Hematopoietic multipotent progenitor cell (in vitro differentiated cells): ENCODE measurements at regions not wholly inside any gene's neighbourhood (a gene's known extent, or its start where the extent isn't known, plus 50 kb on each side); places are given as distances from the start of the nearest gene placed in this dataset.

ENCODE experiments used
- DNase-seq, 3 donors: peaks; one replicate each; pipeline ENCODE4 v3.0.0-alpha.2; 2011 to 2015; ENCODE audit warnings: low read depth in 2 of 3, low spot score in 2 of 3

GRCh38 chr9:103397868-103398600 lies 402.9 kb downstream of the CYLC2 start:
- DNase-seq = peak in 2 of 3 donors; percentile 18 to 45

- DNase-seq = no peak
These were observed 404.4 kb downstream of the CYLC2 start for GRCh38 chr9:103399535-103399934.

GRCh38 chr9:103407260-103407659 lies 412.1 kb downstream of the CYLC2 start:
- no peak for DNase-seq

- no peak for DNase-seq
These were observed 414.9 kb downstream of the CYLC2 start for GRCh38 chr9:103410059-103410458.

GRCh38 chr9:103427696-103428095 lies 432.6 kb downstream of the CYLC2 start:
- no peak for DNase-seq

GRCh38 chr9:103430469-103430868 lies 435.3 kb downstream of the CYLC2 start:
- DNase-seq = no peak

GRCh38 chr9:103431809-103432208 lies 436.7 kb downstream of the CYLC2 start:
- DNase-seq = no peak

- no peak for DNase-seq
These were observed 449.0 kb downstream of the CYLC2 start for GRCh38 chr9:103444176-103444575.

- DNase-seq = no peak
These were observed 463.7 kb downstream of the CYLC2 start for GRCh38 chr9:103458826-103459225.

GRCh38 chr9:103471241-103471640 lies 476.1 kb downstream of the CYLC2 start:
- no peak for DNase-seq

- no peak for DNase-seq
These were observed 479.0 kb downstream of the CYLC2 start for GRCh38 chr9:103474156-103474555.

GRCh38 chr9:103483471-103484096 lies 488.5 kb downstream of the CYLC2 start:
- no peak for DNase-seq

- DNase-seq = no peak
These were observed 490.0 kb downstream of the CYLC2 start for GRCh38 chr9:103485138-103485537.

GRCh38 chr9:103514767-103515166 lies 519.6 kb downstream of the CYLC2 start:
- DNase-seq = no peak

- DNase-seq = no peak
These were observed 527.3 kb downstream of the CYLC2 start for GRCh38 chr9:103522409-103522808.

GRCh38 chr9:103530934-103531333 lies 535.8 kb downstream of the CYLC2 start:
- DNase-seq = no peak

GRCh38 chr9:103533318-103533717 lies 538.2 kb downstream of the CYLC2 start:
- no peak for DNase-seq

GRCh38 chr9:103537426-103537825 lies 542.3 kb downstream of the CYLC2 start:
- DNase-seq = no peak

GRCh38 chr9:103545260-103545659 lies 548.8 kb upstream of the SMC2 start:
- no peak for DNase-seq

GRCh38 chr9:103552712-103553111 lies 541.4 kb upstream of the SMC2 start:
- DNase-seq = no peak

- DNase-seq = no peak
These were observed 520.1 kb upstream of the SMC2 start for GRCh38 chr9:103574056-103574455.

- no peak for DNase-seq
These were observed 507.4 kb upstream of the SMC2 start for GRCh38 chr9:103586721-103587120.
